Bronchial epithelial cell (primary cell): ENCODE measurements at regions not wholly inside any gene's neighbourhood (a gene's known extent, or its start where the extent isn't known, plus 50 kb on each side); places are given as distances from the start of the nearest gene placed in this dataset.

Experiments
- DNase-seq: peaks from one replicate; pipeline ENCODE4 v3.0.0-alpha.2; 2010; ENCODE audit warnings: low read depth
- FAIRE-seq: peaks from 2 replicates; lab custom pipeline; 2011; peaks lifted over from hg19 to GRCh38; lab: Jason Lieb, UNC
- H3K27me3 ChIP-seq: 2 replicates; pipeline ENCODE4 v1.5.1; 2011; ENCODE audit warnings: low read length; ENCODE audit not compliant: control insufficient read depth, insufficient read depth
- H3K36me3 ChIP-seq: 2 replicates; pipeline ENCODE4 v1.5.1; 2011; ENCODE audit warnings: low read length; ENCODE audit not compliant: control insufficient read depth, insufficient read depth
- H3K4me3 ChIP-seq: 2 replicates; pipeline ENCODE4 v1.5.1; 2011; ENCODE audit warnings: mild to moderate bottlenecking, low read depth, low read length, control low read depth
- CTCF ChIP-seq: IDR thresholded peaks from 2 replicates; pipeline ENCODE4 v1.5.1; 2011; ENCODE audit warnings: mild to moderate bottlenecking, moderate library complexity, low read length, control low read depth, inconsistent platforms; ENCODE audit not compliant: insufficient read depth, severe bottlenecking

- DNase-seq (no peak), FAIRE-seq (no peak)
- H3K36me3 ChIP-seq, result no peaks in the 10 kb centered on the region
- no peaks in the 10 kb centered on the region for H3K27me3 ChIP-seq
- no peak overlapping the region for H3K4me3 ChIP-seq
- TF ChIP-seq CTCF, result peak; percentile 28
Observed at GRCh38 chr6:145075425-145075824, 659.9 kb downstream of the EPM2A start.

- FAIRE-seq (no peak), DNase-seq (no peak)
- Histone ChIP-seq H3K4me3 (no peak overlapping the region), H3K36me3 (no peaks in the 10 kb centered on the region), H3K27me3 (no peaks in the 10 kb centered on the region)
- no peak for TF ChIP-seq CTCF
Observed at GRCh38 chr6:145076115-145076841, 659.0 kb downstream of the EPM2A start.

- DNase-seq, result no peak
- H3K27me3 ChIP-seq, result no peaks in the 10 kb centered on the region
- no peaks in the 10 kb centered on the region for H3K36me3 ChIP-seq
- H3K4me3 ChIP-seq, result no peak overlapping the region
- no peak for FAIRE-seq
- no peak for TF ChIP-seq CTCF
Observed at GRCh38 chr6:145077382-145077781, 657.9 kb downstream of the EPM2A start.

GRCh38 chr6:145080651-145081050 is 654.7 kb downstream of the EPM2A start:
- no peak for TF ChIP-seq CTCF
- FAIRE-seq, result no peak
- no peaks in the 10 kb centered on the region for H3K27me3 ChIP-seq

GRCh38 chr6:145081677-145082076 is 653.6 kb downstream of the EPM2A start:
- no peak overlapping the region for H3K4me3 ChIP-seq
- TF ChIP-seq CTCF, result no peak
- H3K36me3 ChIP-seq, result no peaks in the 10 kb centered on the region
- H3K27me3 ChIP-seq, result no peaks in the 10 kb centered on the region
- FAIRE-seq, result no peak
- DNase-seq, result no peak

More at GRCh38 chr6:145080651-145081050, 654.7 kb downstream of the EPM2A start:
- H3K36me3 ChIP-seq, result no peaks in the 10 kb centered on the region
- no peak for DNase-seq
- no peak overlapping the region for H3K4me3 ChIP-seq

GRCh38 chr6:145082359-145082758 is 653.0 kb downstream of the EPM2A start:
- TF ChIP-seq CTCF, result no peak
- DNase-seq, result no peak

More at GRCh38 chr6:145082359-145082758, 653.0 kb downstream of the EPM2A start:
- no peak overlapping the region for H3K4me3 ChIP-seq
- FAIRE-seq, result no peak
- H3K27me3 ChIP-seq, result no peaks in the 10 kb centered on the region
- H3K36me3 ChIP-seq, result no peaks in the 10 kb centered on the region
